Right lobe of liver (tissue), 6 donors: ENCODE measurements at regions not wholly inside any gene's neighbourhood (a gene's known extent, or its start where the extent isn't known, plus 50 kb on each side); places are given as distances from the start of the nearest gene placed in this dataset.

Experiments used
- ATAC-seq, 4 donors: fragments of 200-7000 bp; cut with Tn5 transposase; one replicate each; pipeline ENCODE4 v1.9.1; 2020; ENCODE audit warnings: mild to moderate bottlenecking in 4 of 4, moderate library complexity in 4 of 4
- DNase-seq, 3 donors: peaks; one replicate each; pipeline ENCODE4 v3.0.0-alpha.2; 2020
- H3K27ac ChIP-seq, 3 donors: fragments of 200-600 bp; one replicate each; pipeline ENCODE4 v1.8.0; 2022
- H3K27me3 ChIP-seq, 2 donors: fragments of 200-600 bp; one replicate each; pipeline ENCODE4 v1.8.0; 2022
- H3K36me3 ChIP-seq, 4 donors: fragments of 200-600 bp; sonication (generic) in 1 of 4; one replicate each; pipeline versions ENCODE4 v1.5.1 to v1.8.0; 2017 to 2022; ENCODE audit warnings: control low read depth in 1 of 4
- H3K4me1 ChIP-seq, 4 donors: fragments of 200-600 bp; sonication (generic) in 1 of 4; one replicate each; pipeline versions ENCODE4 v1.5.1 to v1.8.0; 2017 to 2022; ENCODE audit warnings: control low read depth in 1 of 4
- H3K4me3 ChIP-seq, 3 donors: fragments of 200-600 bp; one replicate each; pipeline ENCODE4 v1.8.0; 2022
- H3K9me3 ChIP-seq, 4 donors: fragments of 200-600 bp; sonication (generic) in 1 of 4; one replicate each; pipeline versions ENCODE4 v1.5.1 to v1.8.0; 2017 to 2022; ENCODE audit warnings: control low read depth in 1 of 4
- POLR2A ChIP-seq: fragments of 450-650 bp; IDR thresholded peaks from one replicate; pipeline ENCODE4 v1.6.1; 2017; ENCODE audit warnings: antibody characterized with exemption, mild to moderate bottlenecking
- WGBS: methylation state at CpG from one replicate; pipeline ENCODE4 v1.1.6; 2018; ENCODE audit warnings: low coverage, low lambda C conversion rate; ENCODE audit not compliant: insufficient coverage; ENCODE audit errors: missing lambda C conversion rate; 5-methylcytosine and 5-hydroxymethylcytosine counted together
- intact Hi-C, 2 donors: fragments of 100-400 bp; cut with DNase I; formaldehyde crosslinking; loops; one replicate each; pipeline versions ENCODE4 v1.11.2 to v1.14.1; 2022
- TF ChIP-seq, protein P1 (sequence below), 4 donors: fragments of 200-600 bp in 3 of 4; fragments of 450-650 bp in 1 of 4; IDR thresholded peaks; one replicate each; pipeline versions ENCODE4 v1.5.1 to v1.8.0; 2016 to 2022; ENCODE audit warnings: antibody characterized with exemption in 4 of 4, mild to moderate bottlenecking in 2 of 4
- donor health status: DM: no; HTN: yes; CAD: no.
- donor health status: DM: no; HTN: no; CAD: no.
- donor health status: DM: no; HTN: no; CAD: no.
- donor health status: DM: no; HTN: yes; CAD: no.
- donor health status: DM: no; HTN: yes; CAD: no.

DNA sequence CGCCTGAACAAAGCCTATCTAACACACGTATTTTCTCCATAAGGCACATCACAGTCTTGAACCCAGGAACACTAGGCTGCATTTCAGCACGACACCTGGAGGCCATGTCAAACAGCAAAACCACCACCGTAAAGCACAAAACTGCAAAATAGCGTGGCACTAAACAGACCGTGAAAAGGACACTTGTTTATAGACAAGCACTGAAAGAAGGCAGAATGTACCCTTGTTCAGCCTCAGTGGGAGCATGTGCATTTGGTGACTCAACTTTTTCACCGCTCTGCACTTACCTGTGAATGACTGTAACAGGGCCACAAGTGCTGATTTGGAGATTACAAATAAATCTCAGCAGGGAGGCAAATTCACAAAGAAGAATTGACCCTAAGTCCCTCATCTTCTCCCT, 80.8 kb downstream of the ISG20 start:
- ATAC-seq (no peak), DNase-seq (no peak)
- Histone ChIP-seq H3K4me3 (no peak overlapping the region), H3K9me3 (no peaks in the 10 kb centered on the region), H3K4me1 (no peaks in the 10 kb centered on the region), H3K27me3 (no peaks in the 10 kb centered on the region), H3K27ac (no peak overlapping the region), H3K36me3 (no peaks in the 10 kb centered on the region)
- 73% methylated on average over 6 of the region's 7 CpGs for WGBS
- intact Hi-C loops, result no loop called here
- TF ChIP-seq, protein P1, sequence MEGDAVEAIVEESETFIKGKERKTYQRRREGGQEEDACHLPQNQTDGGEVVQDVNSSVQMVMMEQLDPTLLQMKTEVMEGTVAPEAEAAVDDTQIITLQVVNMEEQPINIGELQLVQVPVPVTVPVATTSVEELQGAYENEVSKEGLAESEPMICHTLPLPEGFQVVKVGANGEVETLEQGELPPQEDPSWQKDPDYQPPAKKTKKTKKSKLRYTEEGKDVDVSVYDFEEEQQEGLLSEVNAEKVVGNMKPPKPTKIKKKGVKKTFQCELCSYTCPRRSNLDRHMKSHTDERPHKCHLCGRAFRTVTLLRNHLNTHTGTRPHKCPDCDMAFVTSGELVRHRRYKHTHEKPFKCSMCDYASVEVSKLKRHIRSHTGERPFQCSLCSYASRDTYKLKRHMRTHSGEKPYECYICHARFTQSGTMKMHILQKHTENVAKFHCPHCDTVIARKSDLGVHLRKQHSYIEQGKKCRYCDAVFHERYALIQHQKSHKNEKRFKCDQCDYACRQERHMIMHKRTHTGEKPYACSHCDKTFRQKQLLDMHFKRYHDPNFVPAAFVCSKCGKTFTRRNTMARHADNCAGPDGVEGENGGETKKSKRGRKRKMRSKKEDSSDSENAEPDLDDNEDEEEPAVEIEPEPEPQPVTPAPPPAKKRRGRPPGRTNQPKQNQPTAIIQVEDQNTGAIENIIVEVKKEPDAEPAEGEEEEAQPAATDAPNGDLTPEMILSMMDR (IDR thresholded peaks at IDR 0.05), result no peak
- TF ChIP-seq POLR2A, result no peak

DNA sequence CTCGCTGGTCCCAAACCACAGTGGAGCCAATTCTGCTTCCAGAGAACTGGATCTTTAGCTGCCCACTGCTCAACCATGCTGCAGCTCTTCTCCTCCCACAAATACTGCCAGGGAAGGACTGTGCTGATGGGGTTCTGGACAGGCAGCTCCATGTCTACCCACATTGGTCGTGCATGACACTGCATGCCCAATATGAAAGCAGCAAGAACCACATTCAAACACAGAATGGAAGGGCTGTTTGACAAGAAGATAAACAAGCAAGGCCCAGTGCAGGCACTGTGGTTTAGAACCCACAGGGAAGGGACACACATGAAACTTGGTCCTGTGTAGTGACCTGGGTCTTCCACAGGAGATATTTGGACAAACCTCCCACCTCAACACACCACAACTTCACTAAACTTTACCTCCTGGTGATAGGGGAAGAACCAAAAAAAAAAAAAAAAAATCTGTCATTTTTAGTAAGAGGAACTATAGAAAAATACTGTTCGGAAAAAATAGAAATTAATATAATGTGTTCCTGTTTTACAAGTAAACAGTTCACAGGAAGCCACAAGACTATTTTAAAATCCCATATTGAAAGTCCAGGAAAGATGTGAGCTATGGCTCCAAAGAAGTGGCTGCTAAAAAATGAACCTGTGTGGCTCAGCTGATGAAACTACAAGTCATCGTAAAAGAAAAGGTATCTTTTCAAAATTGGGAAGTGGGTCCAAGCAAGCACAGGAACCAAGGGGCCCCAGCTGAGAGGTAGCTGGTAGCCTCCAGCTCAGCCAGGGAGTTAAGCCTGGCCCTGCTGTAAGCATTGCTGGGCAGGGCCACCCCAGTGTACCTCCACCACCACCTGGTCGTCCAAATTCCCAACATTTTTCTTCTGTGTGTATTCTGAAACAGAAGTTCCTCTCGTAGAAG, 77.7 kb upstream of the ACAN start:
- H3K27ac ChIP-seq, result no peak overlapping the region
- H3K4me3 ChIP-seq, result no peak overlapping the region
- intact Hi-C loops, result no loop called here
- no peaks in the 10 kb centered on the region for H3K9me3 ChIP-seq
- WGBS, result 26% methylated on average over 5 of the region's 6 CpGs
- H3K4me1 ChIP-seq, result no peaks in the 10 kb centered on the region
- DNase-seq (no peak), ATAC-seq (no peak)
- TF ChIP-seq, protein P1 (IDR thresholded peaks at IDR 0.05), result no peak
- no peak for TF ChIP-seq POLR2A
- no peaks in the 10 kb centered on the region for H3K36me3 ChIP-seq
- H3K27me3 ChIP-seq, result no peaks in the 10 kb centered on the region

DNA sequence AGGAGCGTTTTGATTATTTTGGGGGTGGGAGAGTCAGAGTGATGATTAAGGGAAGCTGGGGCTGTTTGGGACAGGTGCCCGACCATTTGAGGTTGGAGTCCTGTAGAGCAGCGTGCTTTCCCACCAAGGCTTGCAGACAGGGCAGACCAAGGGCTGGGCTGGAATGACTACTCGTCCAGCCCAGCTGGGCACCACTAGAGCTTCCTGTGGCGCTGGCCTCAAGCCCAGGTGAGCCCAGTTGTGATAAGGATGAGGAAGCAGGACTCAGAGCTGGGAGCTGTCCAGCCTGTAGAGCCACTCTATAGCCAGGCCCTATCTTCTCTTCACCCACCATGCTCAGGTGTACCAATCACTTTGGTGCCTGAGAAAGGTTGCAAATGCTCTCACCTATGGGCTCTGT, 75.8 kb upstream of the ACAN start:
- no peak for TF ChIP-seq POLR2A
- H3K4me1 ChIP-seq, result no peaks in the 10 kb centered on the region
- H3K27me3 ChIP-seq, result no peaks in the 10 kb centered on the region
- H3K36me3 ChIP-seq, result no peaks in the 10 kb centered on the region
- intact Hi-C loops, result no loop called here
- H3K4me3 ChIP-seq, result no peak overlapping the region
- 55% methylated on average over 3 of the region's 5 CpGs for WGBS
- no peaks in the 10 kb centered on the region for H3K9me3 ChIP-seq
- ATAC-seq, result peak in 1 of 4 donors; percentile 22
- no peak overlapping the region for H3K27ac ChIP-seq
- DNase-seq, result no peak

DNA sequence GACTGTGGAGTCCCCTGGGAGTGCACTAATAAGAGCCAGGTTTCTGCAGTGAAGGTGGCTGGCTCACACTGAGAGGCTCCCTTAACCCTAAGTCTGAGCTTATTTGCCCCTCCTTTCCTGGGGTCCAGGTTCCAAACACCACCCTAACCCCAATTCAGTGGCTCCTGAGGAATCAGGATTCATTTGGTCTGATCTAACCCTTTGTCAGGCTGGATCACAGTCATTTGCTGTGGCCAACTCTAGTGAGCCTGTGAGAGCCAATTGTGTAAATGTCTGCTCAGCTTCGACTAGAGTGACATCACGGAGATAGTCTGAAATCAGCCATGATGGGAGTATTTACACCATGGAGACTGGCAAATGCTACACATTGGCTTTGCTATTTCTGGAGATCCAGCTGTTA, 73.7 kb upstream of the ACAN start:
- 50% methylated on average over 2 of the region's 2 CpGs for WGBS
- Histone ChIP-seq H3K9me3 (no peaks in the 10 kb centered on the region), H3K4me3 (no peak overlapping the region), H3K27ac (no peak overlapping the region), H3K27me3 (no peaks in the 10 kb centered on the region), H3K36me3 (no peaks in the 10 kb centered on the region), H3K4me1 (no peaks in the 10 kb centered on the region)
- TF ChIP-seq, protein P1 (IDR thresholded peaks at IDR 0.05), result no peak
- TF ChIP-seq POLR2A, result no peak
- intact Hi-C loops, result no loop called here
- no peak for ATAC-seq
- DNase-seq, result no peak

DNA sequence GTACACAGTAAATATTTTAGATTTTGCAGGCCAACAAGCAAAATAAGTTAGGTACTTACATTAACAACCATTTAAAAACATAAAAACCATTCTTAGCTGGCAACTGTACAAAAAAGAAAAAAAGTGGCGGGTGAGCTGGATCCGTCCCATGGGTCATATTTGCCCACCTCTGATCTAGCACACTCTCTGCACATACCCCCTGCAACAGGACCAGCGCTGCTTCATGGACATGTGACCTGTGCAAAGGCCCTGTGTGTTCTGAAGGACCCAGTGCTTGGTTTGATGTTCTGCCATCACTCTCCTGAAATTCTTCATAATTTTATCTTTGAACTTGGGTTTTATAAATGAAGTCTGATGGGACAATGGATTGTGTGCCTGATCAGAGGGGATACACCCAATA, 72.5 kb upstream of the ACAN start:
- intact Hi-C loops, result no loop called here
- no peak overlapping the region for H3K27ac ChIP-seq
- 66% methylated on average over 3 of the region's 3 CpGs for WGBS
- H3K4me1 ChIP-seq, result no peaks in the 10 kb centered on the region
- H3K36me3 ChIP-seq, result no peaks in the 10 kb centered on the region
- no peaks in the 10 kb centered on the region for H3K27me3 ChIP-seq
- no peaks in the 10 kb centered on the region for H3K9me3 ChIP-seq
- ATAC-seq (no peak), DNase-seq (no peak)
- TF ChIP-seq, protein P1 (IDR thresholded peaks at IDR 0.05), result no peak
- TF ChIP-seq POLR2A, result no peak
- H3K4me3 ChIP-seq, result no peak overlapping the region
